ENCODE measurements at regions not wholly inside any gene's neighbourhood (a gene's known extent, or its start where the extent isn't known, plus 50 kb on each side); places are given as distances from the start of the nearest gene placed in this dataset.

DNA sequence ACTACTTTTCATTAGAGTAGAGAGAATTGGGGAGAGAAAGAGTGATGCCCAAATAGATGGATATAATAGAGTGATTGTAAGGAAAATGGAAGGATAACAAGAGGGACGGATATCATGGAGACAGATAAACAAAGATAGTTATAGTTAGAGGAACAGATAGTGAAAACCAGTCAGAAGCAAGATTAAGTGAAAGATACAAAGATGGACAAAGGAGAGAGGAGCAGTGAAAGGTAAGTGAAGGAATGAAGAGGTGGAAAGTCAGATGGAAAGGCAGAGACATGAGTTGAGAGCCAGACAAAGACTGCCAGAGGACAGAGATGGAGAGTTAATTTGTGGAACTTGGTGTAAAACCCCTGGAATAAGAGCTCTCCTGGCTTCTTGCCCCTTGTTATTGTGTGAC is 59.2 kb upstream of the CISTR start:
- WGBS, result 85% methylated on average over 1 of the region's 1 CpG
- no peaks in the 10 kb centered on the region for H3K4me1 ChIP-seq
- H3K4me3 ChIP-seq, result no peak overlapping the region
- TF ChIP-seq, protein P1, sequence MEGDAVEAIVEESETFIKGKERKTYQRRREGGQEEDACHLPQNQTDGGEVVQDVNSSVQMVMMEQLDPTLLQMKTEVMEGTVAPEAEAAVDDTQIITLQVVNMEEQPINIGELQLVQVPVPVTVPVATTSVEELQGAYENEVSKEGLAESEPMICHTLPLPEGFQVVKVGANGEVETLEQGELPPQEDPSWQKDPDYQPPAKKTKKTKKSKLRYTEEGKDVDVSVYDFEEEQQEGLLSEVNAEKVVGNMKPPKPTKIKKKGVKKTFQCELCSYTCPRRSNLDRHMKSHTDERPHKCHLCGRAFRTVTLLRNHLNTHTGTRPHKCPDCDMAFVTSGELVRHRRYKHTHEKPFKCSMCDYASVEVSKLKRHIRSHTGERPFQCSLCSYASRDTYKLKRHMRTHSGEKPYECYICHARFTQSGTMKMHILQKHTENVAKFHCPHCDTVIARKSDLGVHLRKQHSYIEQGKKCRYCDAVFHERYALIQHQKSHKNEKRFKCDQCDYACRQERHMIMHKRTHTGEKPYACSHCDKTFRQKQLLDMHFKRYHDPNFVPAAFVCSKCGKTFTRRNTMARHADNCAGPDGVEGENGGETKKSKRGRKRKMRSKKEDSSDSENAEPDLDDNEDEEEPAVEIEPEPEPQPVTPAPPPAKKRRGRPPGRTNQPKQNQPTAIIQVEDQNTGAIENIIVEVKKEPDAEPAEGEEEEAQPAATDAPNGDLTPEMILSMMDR (IDR thresholded peaks at IDR 0.05), result no peak
- TF ChIP-seq POLR2A (IDR thresholded peaks at IDR 0.05; ENCODE audit: low read depth) (no peak), POLR2AphosphoS5 (IDR thresholded peaks at IDR 0.05) (no peak), EP300 (IDR thresholded peaks at IDR 0.05) (no peak)
- peaks cover 0 to 4% (median 0%) of the 10 kb centered on the region in 4 donors for H3K9me3 ChIP-seq
- H3K27ac ChIP-seq (replicated peaks in 1 of 4), result no peak overlapping the region
- H3K27me3 ChIP-seq, result peaks cover 0 to 69% (median 9%) of the 10 kb centered on the region in 4 donors
- no peaks in the 10 kb centered on the region for H3K36me3 ChIP-seq
- intact Hi-C loops (cut with DNase I), result no loop called here
- no peak for DNase-seq (ENCODE audit: extremely low spot score)

DNA sequence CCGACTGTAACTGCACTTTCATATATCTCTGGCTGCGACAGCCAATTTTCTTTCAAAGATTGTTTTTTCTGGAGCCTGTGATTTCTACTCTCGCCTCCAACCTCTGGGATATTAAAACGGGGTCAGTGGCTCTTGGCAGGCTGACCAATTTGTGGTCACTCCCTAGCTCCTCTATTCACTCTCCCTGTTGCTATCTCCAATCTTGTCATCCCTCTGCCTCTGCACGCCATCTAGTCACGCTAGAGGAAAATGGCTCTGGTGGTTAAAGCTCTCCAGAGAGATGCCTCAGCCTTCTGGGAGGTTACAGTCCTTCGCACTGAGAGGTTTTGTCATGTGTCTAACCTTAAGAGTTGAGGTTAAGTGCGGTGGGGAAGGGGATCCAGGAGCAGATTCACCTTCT is 59.8 kb upstream of the CISTR start:
- intact Hi-C loops (cut with DNase I), result no loop called here
- Histone ChIP-seq H3K27ac (replicated peaks in 1 of 4) (no peak overlapping the region), H3K27me3 (peaks cover 0 to 72% (median 9%) of the 10 kb centered on the region in 4 donors), H3K4me1 (no peaks in the 10 kb centered on the region), H3K36me3 (no peaks in the 10 kb centered on the region), H3K9me3 (peaks cover 0 to 4% (median 0%) of the 10 kb centered on the region in 4 donors), H3K4me3 (no peak overlapping the region)
- DNase-seq (ENCODE audit: extremely low spot score), result no peak
- WGBS, result 51% methylated on average over 8 of the region's 8 CpGs
- TF ChIP-seq EP300 (IDR thresholded peaks at IDR 0.05) (no peak), POLR2AphosphoS5 (IDR thresholded peaks at IDR 0.05) (no peak), POLR2A (IDR thresholded peaks at IDR 0.05; ENCODE audit: low read depth) (no peak)
- TF ChIP-seq, protein P1 (IDR thresholded peaks at IDR 0.05), result no peak

DNA sequence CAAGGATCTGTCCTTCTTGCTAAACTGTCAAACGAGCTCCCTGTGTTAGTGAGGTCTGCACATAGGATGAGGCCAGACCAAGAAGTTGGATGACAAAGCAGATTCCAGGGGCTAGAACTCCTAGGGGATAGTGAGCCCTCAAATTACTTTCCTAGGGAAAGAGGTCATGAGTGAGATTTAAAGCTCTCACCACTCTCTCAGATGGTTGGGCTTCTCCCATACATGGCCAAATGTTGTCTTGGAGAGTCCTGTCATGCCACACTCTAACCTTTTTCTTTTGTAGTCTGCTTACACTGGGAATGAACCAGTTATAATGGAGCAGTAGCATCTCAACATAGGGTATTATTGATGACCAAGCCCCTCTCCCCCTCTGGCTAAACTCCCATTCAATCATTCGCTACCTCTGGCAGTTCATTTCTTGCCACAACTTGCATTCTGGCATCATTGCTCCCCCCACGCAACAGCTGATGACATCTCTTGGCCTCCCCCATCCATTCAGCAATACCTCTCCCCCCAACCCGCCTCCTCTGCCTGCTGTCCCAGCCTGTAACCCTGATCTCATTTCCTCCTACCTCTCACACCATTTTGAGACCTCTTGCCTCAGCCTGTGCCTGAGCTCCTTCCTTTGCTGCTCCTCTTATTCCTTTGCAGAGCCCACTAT is 64.7 kb upstream of the CISTR start:
- H3K36me3 ChIP-seq, result no peaks in the 10 kb centered on the region
- TF ChIP-seq POLR2A (IDR thresholded peaks at IDR 0.05; ENCODE audit: low read depth) (no peak), EP300 (IDR thresholded peaks at IDR 0.05) (no peak), POLR2AphosphoS5 (IDR thresholded peaks at IDR 0.05) (no peak)
- TF ChIP-seq, protein P1 (IDR thresholded peaks at IDR 0.05), result no peak
- H3K27me3 ChIP-seq, result peaks cover 0 to 90% (median 5%) of the 10 kb centered on the region in 4 donors
- H3K4me3 ChIP-seq, result no peak overlapping the region
- H3K27ac ChIP-seq (replicated peaks in 1 of 4), result no peak overlapping the region
- intact Hi-C loops (cut with DNase I), result no loop called here
- WGBS, result 76% methylated on average over 4 of the region's 4 CpGs
- no peaks in the 10 kb centered on the region for H3K4me1 ChIP-seq
- DNase-seq (ENCODE audit: extremely low spot score), result no peak
- H3K9me3 ChIP-seq, result no peaks in the 10 kb centered on the region

DNA sequence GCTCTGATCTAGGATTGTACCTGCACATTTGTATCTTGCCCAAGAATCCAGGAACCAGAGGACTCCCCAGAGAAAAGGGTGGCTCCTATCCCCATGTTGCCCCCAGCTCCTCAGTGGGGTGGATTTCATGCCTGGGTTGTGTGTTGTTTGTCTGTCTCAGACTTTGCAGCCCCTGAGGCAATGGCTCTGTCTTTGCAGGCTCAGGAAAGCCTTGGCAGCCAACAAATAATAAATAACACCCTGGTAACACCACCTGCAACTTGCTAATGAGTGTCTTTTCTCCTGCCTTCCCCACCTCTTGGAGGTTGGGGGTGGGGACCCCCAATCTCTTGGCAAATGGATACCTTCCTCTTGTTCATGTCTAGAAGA is 65.2 kb upstream of the CISTR start:
- H3K4me3 ChIP-seq, result no peak overlapping the region
- H3K4me1 ChIP-seq, result no peaks in the 10 kb centered on the region
- intact Hi-C loops (cut with DNase I), result no loop called here
- H3K27ac ChIP-seq (replicated peaks in 1 of 4), result no peak overlapping the region
- H3K36me3 ChIP-seq, result no peaks in the 10 kb centered on the region
- H3K27me3 ChIP-seq, result peaks cover 0 to 85% (median 5%) of the 10 kb centered on the region in 4 donors
- H3K9me3 ChIP-seq, result no peaks in the 10 kb centered on the region
- TF ChIP-seq EP300 (IDR thresholded peaks at IDR 0.05) (no peak), POLR2AphosphoS5 (IDR thresholded peaks at IDR 0.05) (no peak), POLR2A (IDR thresholded peaks at IDR 0.05; ENCODE audit: low read depth) (no peak)
- TF ChIP-seq, protein P1 (IDR thresholded peaks at IDR 0.05), result no peak
- no peak for DNase-seq (ENCODE audit: extremely low spot score)

All from esophagus muscularis mucosa (tissue), 4 donors.